Head of caudate nucleus (tissue), 42 donors: ENCODE measurements at regions not wholly inside any gene's neighbourhood (a gene's known extent, or its start where the extent isn't known, plus 50 kb on each side); places are given as distances from the start of the nearest gene placed in this dataset.
"Not testable (repeated sequence)": the region's sequence is repeated elsewhere in the genome, so short reads cannot be mapped to it uniquely, and the experiment has no call there.

ENCODE experiments used
- DNase-seq, 42 donors: peaks; one replicate each; pipeline versions ENCODE4 v3.0.0 to v3.0.0-alpha.2; 2020 to 2021; ENCODE audit warnings: mixed read lengths in 7 of 42
- intact Hi-C: fragments of 100-400 bp; cut with DNase I; formaldehyde crosslinking; loops from one replicate; pipeline ENCODE4 v1.15.0; 2022

- intact Hi-C loops, result no loop called here
These were observed 155.6 kb downstream of the SAMD5 start for GRCh38 chr6:147664092-147664491.

GRCh38 chr6:147666255-147666654 is 157.8 kb downstream of the SAMD5 start:
- intact Hi-C loops, result no loop called here
- no peak for DNase-seq

More at GRCh38 chr6:147664092-147664491, 155.6 kb downstream of the SAMD5 start:
- DNase-seq, result no peak

- DNase-seq, result no peak
- intact Hi-C loops, result no loop called here
These were observed 158.6 kb downstream of the SAMD5 start for GRCh38 chr6:147667082-147667481.

GRCh38 chr6:147674099-147674498 is 165.6 kb downstream of the SAMD5 start:
- no peak for DNase-seq
- intact Hi-C loops, result no loop called here

GRCh38 chr6:147674794-147675193 is 166.3 kb downstream of the SAMD5 start:
- DNase-seq, result no peak
- intact Hi-C loops, result no loop called here

GRCh38 chr6:147675281-147675680 is 166.8 kb downstream of the SAMD5 start:
- intact Hi-C loops, result no loop called here
- no peak for DNase-seq

GRCh38 chr6:147676495-147677199 is 168.2 kb downstream of the SAMD5 start:
- no peak for DNase-seq
- intact Hi-C loops, result no loop called here

- intact Hi-C loops, result no loop called here
- DNase-seq, result no peak
These were observed 169.2 kb downstream of the SAMD5 start for GRCh38 chr6:147677647-147678046.

- no peak for DNase-seq
- intact Hi-C loops, result no loop called here
These were observed 169.8 kb downstream of the SAMD5 start for GRCh38 chr6:147678253-147678652.

GRCh38 chr6:147684906-147685305 is 176.4 kb downstream of the SAMD5 start:
- intact Hi-C loops, result no loop called here
- no peak for DNase-seq

GRCh38 chr6:147689398-147689797 is 180.9 kb downstream of the SAMD5 start:
- intact Hi-C loops, result no loop called here
- DNase-seq, result no peak

- DNase-seq, result no peak
- intact Hi-C loops, result no loop called here
These were observed 183.0 kb downstream of the SAMD5 start for GRCh38 chr6:147691446-147691845.

- intact Hi-C loops, result no loop called here
- DNase-seq, result no peak
These were observed 184.7 kb downstream of the SAMD5 start for GRCh38 chr6:147693181-147693580.

GRCh38 chr6:147694556-147694955 is 186.1 kb downstream of the SAMD5 start:
- intact Hi-C loops, DNase-seq: not testable (repeated sequence)

GRCh38 chr6:147695819-147696218 is 187.3 kb downstream of the SAMD5 start:
- no peak for DNase-seq
- intact Hi-C loops, result no loop called here

- DNase-seq, result no peak
- intact Hi-C loops, result no loop called here
These were observed 190.7 kb downstream of the SAMD5 start for GRCh38 chr6:147699140-147699539.

GRCh38 chr6:147699637-147700036 is 191.1 kb downstream of the SAMD5 start:
- no peak for DNase-seq
- intact Hi-C loops, result no loop called here

- intact Hi-C loops, result no loop called here
- no peak for DNase-seq
These were observed 192.1 kb downstream of the SAMD5 start for GRCh38 chr6:147700436-147701209.

- DNase-seq, result no peak
- intact Hi-C loops, result no loop called here
These were observed 196.2 kb downstream of the SAMD5 start for GRCh38 chr6:147704691-147705090.

GRCh38 chr6:147707524-147707923 is 199.0 kb downstream of the SAMD5 start:
- DNase-seq, result no peak
- intact Hi-C loops, result no loop called here

GRCh38 chr6:147708170-147708569 is 199.7 kb downstream of the SAMD5 start:
- intact Hi-C loops, result no loop called here
- no peak for DNase-seq
